Spleen (tissue), 11 donors: ENCODE measurements at regions not wholly inside any gene's neighbourhood (a gene's known extent, or its start where the extent isn't known, plus 50 kb on each side); places are given as distances from the start of the nearest gene placed in this dataset.

Source experiments
- DNase-seq: peaks from one replicate; pipeline ENCODE4 v3.0.0-alpha.2; 2020
- H3K27ac ChIP-seq, 8 donors: fragments of 200-600 bp; sonication (generic) in 7 of 8; 1 replicate in 4 of 8; 2 replicates in 4 of 8; pipeline versions ENCODE4 v1.5.0 to v1.8.0; 2016 to 2021; ENCODE audit warnings: inconsistent platforms in 4 of 8, mild to moderate bottlenecking in 4 of 8, moderate library complexity in 1 of 8
- H3K27me3 ChIP-seq, 7 donors: fragments of 200-600 bp; sonication (generic) in 6 of 7; replicated peaks in 1 of 7; 1 replicate in 4 of 7; 2 replicates in 3 of 7; pipeline versions ENCODE4 v1.5.0 to v1.8.0; 2016 to 2021; ENCODE audit warnings: inconsistent platforms in 3 of 7, mild to moderate bottlenecking in 1 of 7
- H3K36me3 ChIP-seq, 6 donors: fragments of 200-600 bp; sonication (generic) in 5 of 6; 1 replicate in 4 of 6; 2 replicates in 2 of 6; pipeline versions ENCODE4 v1.5.0 to v1.8.0; 2016 to 2021; ENCODE audit warnings: inconsistent platforms in 2 of 6
- H3K4me1 ChIP-seq, 6 donors: fragments of 200-600 bp; sonication (generic) in 5 of 6; 1 replicate in 3 of 6; 2 replicates in 3 of 6; pipeline versions ENCODE4 v1.5.0 to v1.8.0; 2016 to 2021; ENCODE audit warnings: inconsistent platforms in 3 of 6
- H3K4me3 ChIP-seq, 8 donors: fragments of 200-600 bp; sonication (generic) in 7 of 8; 1 replicate in 4 of 8; 2 replicates in 4 of 8; pipeline versions ENCODE4 v1.5.0 to v1.8.0; 2016 to 2021; ENCODE audit warnings: inconsistent platforms in 4 of 8, mild to moderate bottlenecking in 4 of 8, moderate library complexity in 2 of 8
- H3K9me3 ChIP-seq, 8 donors: fragments of 200-600 bp; sonication (generic) in 7 of 8; 1 replicate in 4 of 8; 2 replicates in 4 of 8; pipeline versions ENCODE4 v1.5.0 to v1.8.0; 2016 to 2021; ENCODE audit warnings: inconsistent platforms in 4 of 8
- CTCF ChIP-seq, 11 experiments: fragments of 200-600 bp in 7 of 11; fragments of 450-650 bp in 4 of 11; sonication (generic) in 4 of 11; IDR thresholded peaks in 8 of 11; conservative IDR thresholded peaks in 3 of 11; 1 replicate in 7 of 11; 2 replicates in 4 of 11; pipeline versions ENCODE4 v1.4.0 to v1.8.0; 2016 to 2021; ENCODE audit warnings: antibody characterized with exemption in 11 of 11, inconsistent platforms in 4 of 11, mild to moderate bottlenecking in 1 of 11
- POLR2A ChIP-seq, 3 donors: fragments of 450-650 bp; IDR thresholded peaks; one replicate each; pipeline ENCODE4 v1.5.1; 2017; ENCODE audit warnings: antibody characterized with exemption in 3 of 3, mild to moderate bottlenecking in 1 of 3
- POLR2AphosphoS5 ChIP-seq, 3 donors: sonication (generic); formaldehyde crosslinking; IDR thresholded peaks; one replicate each; pipeline ENCODE4 v1.5.1; 2017; ENCODE audit warnings: antibody characterized with exemption in 3 of 3
- WGBS, 5 donors: extraction: QIAGEN DNeasy Blood & Tissue Kit in 3 of 5; methylation state at CpG; one replicate each; pipeline versions ENCODE4 v1.1.5 to v1.1.7; 2013 to 2018; 5-methylcytosine and 5-hydroxymethylcytosine counted together
- intact Hi-C: fragments of 100-400 bp; cut with DNase I; formaldehyde crosslinking; loops from one replicate; pipeline ENCODE4 v1.15.0; 2023; ENCODE audit warnings: low total_unique reads
- donor health status: healthy with polysubstance abuse.
- donor health status: DM: no; HTN: no; CAD: no; lungs with moderate emphysema.
- donor health status: DM: no; HTN: no; CAD: no.
- donor health status: Bipolar disorder and iron deficiency.
- donor health status: healthy.
- donor health status: DM: no; HTN: no; CAD: no.
- donor health status: DM: yes; HTN: yes; CAD: no.

DNA sequence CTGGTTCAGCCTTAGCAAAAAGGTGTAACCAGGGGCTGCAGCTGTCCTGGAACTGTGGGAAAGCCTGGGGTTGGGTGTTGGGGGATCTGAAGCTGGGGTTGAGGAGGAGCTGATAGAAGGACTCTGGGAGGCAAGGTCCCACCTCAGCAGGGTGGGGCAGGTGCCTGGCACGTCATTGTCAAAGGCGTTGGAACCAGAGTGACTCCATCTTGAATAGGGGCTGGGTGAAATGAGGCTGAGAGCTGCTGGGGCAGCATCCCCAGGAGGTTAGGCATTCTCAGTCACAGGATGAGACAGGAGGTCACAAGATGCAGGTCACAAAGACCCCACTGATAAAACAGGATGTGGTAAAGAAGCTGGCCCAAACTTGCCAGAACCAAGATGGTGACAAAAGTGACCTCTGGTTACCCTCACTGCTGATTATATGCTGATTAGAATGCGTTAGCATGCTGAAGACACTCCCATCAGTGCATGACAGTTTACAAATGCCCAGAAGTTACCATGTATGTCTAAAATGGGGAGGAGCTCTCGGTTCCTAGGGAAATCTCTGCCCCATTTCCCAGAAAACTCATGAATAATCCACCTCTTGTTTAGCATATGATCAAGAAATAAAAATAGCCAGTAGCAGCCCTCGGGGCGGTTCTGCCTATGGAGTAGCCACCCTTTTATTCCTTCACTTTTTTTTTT, 85.4 kb downstream of the IER5 start:
- Histone ChIP-seq H3K36me3 (no peaks in the 10 kb centered on the region), H3K4me1 (no peaks in the 10 kb centered on the region), H3K27me3 (no peaks in the 10 kb centered on the region), H3K27ac (no peak overlapping the region), H3K4me3 (no peak overlapping the region), H3K9me3 (peaks cover 0 to 14% (median 6%) of the 10 kb centered on the region in 8 donors)
- no peak for DNase-seq
- intact Hi-C loops = no loop called here
- TF ChIP-seq CTCF (IDR thresholded peaks at IDR 0.05 in 8 of 11, conservative IDR thresholded peaks at IDR 0.05 in 3 of 11) = no peak
- TF ChIP-seq POLR2AphosphoS5 (IDR thresholded peaks at IDR 0.05) = no peak
- no peak for TF ChIP-seq POLR2A (IDR thresholded peaks at IDR 0.05)
- 66 to 76% (median 73%) methylated on average over 6 of the region's 6 CpGs for WGBS, 5 donors

GRCh38 chr1:181174861-181175260, 86.4 kb downstream of the IER5 start:
- TF ChIP-seq CTCF (IDR thresholded peaks at IDR 0.05 in 8 of 11, conservative IDR thresholded peaks at IDR 0.05 in 3 of 11) (no peak), POLR2AphosphoS5 (IDR thresholded peaks at IDR 0.05) (no peak), POLR2A (IDR thresholded peaks at IDR 0.05) (no peak)
- Histone ChIP-seq H3K9me3 (peaks cover 0 to 14% (median 6%) of the 10 kb centered on the region in 8 donors), H3K27ac (no peak overlapping the region), H3K27me3 (no peaks in the 10 kb centered on the region), H3K36me3 (no peaks in the 10 kb centered on the region), H3K4me3 (no peak overlapping the region), H3K4me1 (peaks cover 0 to 4% (median 0%) of the 10 kb centered on the region in 6 donors)
- DNase-seq = no peak
- intact Hi-C loops = no loop called here
- WGBS, 5 donors = 86 to 95% (median 91%) methylated on average over 4 of the region's 4 CpGs

- peaks cover 0 to 14% (median 6%) of the 10 kb centered on the region in 8 donors for H3K9me3 ChIP-seq
- WGBS, 5 donors = 65 to 82% (median 74%) methylated on average over 4 to 6 of the region's 6 CpGs
- H3K4me1 ChIP-seq = peaks cover 0 to 10% (median 0%) of the 10 kb centered on the region in 6 donors
- H3K27ac ChIP-seq = no peak overlapping the region
- H3K36me3 ChIP-seq = no peaks in the 10 kb centered on the region
- no peak overlapping the region for H3K4me3 ChIP-seq
- H3K27me3 ChIP-seq = peaks cover 0 to 3% (median 0%) of the 10 kb centered on the region in 7 donors
- TF ChIP-seq CTCF (IDR thresholded peaks at IDR 0.05 in 8 of 11, conservative IDR thresholded peaks at IDR 0.05 in 3 of 11) = no peak
- no peak for TF ChIP-seq POLR2AphosphoS5 (IDR thresholded peaks at IDR 0.05)
- TF ChIP-seq POLR2A (IDR thresholded peaks at IDR 0.05) = no peak
- DNase-seq = no peak
- intact Hi-C loops = no loop called here
Measured at GRCh38 chr1:181175356-181175910, 86.9 kb downstream of the IER5 start.

DNA sequence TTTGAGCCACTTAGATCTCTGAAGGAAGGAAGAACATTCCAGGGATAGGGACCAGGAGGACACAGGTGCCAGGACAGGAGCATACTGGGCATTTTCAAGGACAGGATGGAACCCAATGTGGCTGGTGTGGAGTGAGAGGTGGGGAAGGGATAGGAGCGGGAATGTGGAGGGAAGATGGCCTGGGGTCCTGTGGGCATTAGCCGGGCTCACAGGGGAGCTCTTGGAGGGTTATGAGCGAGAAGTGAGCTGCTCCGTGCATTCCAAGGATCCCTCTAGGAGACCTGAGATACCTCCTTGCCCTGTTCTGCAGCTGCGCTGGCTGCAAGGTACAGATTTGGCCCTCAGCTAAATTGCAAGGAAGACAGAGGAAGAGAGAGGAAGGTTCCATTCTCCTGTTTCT, 87.5 kb downstream of the IER5 start:
- intact Hi-C loops = no loop called here
- Histone ChIP-seq H3K27me3 (peaks cover 0 to 3% (median 0%) of the 10 kb centered on the region in 7 donors), H3K36me3 (no peaks in the 10 kb centered on the region), H3K27ac (no peak overlapping the region), H3K4me1 (peaks cover 0 to 13% (median 0%) of the 10 kb centered on the region in 6 donors), H3K4me3 (no peak overlapping the region), H3K9me3 (peaks cover 0 to 14% (median 6%) of the 10 kb centered on the region in 8 donors)
- no peak for TF ChIP-seq POLR2A (IDR thresholded peaks at IDR 0.05)
- WGBS, 5 donors = 81 to 100% (median 95%) methylated on average over 5 of the region's 5 CpGs
- no peak for DNase-seq
